ENCODE measurements at regions not wholly inside any gene's neighbourhood (a gene's known extent, or its start where the extent isn't known, plus 50 kb on each side); places are given as distances from the start of the nearest gene placed in this dataset.

- ChIA-PET CTCF (no interaction called here), POLR2A (no interaction called here)
- no peaks in the 10 kb centered on the region for H3K9me2 ChIP-seq
These were observed 120.3 kb downstream of the RPAP3 start for GRCh38 chr12:47585507-47585906.

More at GRCh38 chr12:47585507-47585906, 120.3 kb downstream of the RPAP3 start:
- Histone ChIP-seq H4K20me1 (ENCODE audit: insufficient read depth) (no peaks in the 10 kb centered on the region), H3K27me3 (ENCODE audit: insufficient read depth) (no peaks in the 10 kb centered on the region; the same call in 1 of the 2 replicates), H3K4me3 (ENCODE audit: low read depth in 2 of 2, low read length in 1 of 2) (no peak overlapping the region), H3F3A (replicated peaks; ENCODE audit: insufficient read depth) (no peaks in the 10 kb centered on the region), H3K9ac (no peak overlapping the region), H3K36me3 (replicated peaks in 1 of 2; ENCODE audit: control insufficient read depth in 1 of 2, insufficient read depth in 2 of 2, low read length in 1 of 2) (no peaks in the 10 kb centered on the region), H3K79me2 (ENCODE audit: insufficient read depth) (no peaks in the 10 kb centered on the region), H2AFZ (ENCODE audit: low read depth) (no peak overlapping the region), H3K4me1 (ENCODE audit: control insufficient read depth in 1 of 2, insufficient read depth in 2 of 2, low read depth in 1 of 2, low read length in 1 of 2) (no peaks in the 10 kb centered on the region; a peak in 1 of 4 replicates), H3K4me2 (no peak overlapping the region), H3K27ac (ENCODE audit: low read depth in 2 of 2, low read length in 1 of 2) (no peak overlapping the region), H3K9me3 (no peaks in the 10 kb centered on the region)
- TF ChIP-seq FOXJ3 (CRISPR knock-in tag; IDR thresholded peaks at IDR 0.05) (no peak), USF2 (IDR thresholded peaks at IDR 0.05; ENCODE audit: borderline replicate concordance, low read depth, low read length) (no peak), SIN3A (IDR thresholded peaks at IDR 0.05; ENCODE audit: borderline replicate concordance, low read depth, low read length) (no peak), FOSL2 (IDR thresholded peaks at IDR 0.05; ENCODE audit: borderline replicate concordance, low read depth) (no peak), USF1 (IDR thresholded peaks at IDR 0.05; ENCODE audit: borderline replicate concordance, low read depth) (no peak), TCF12 (IDR thresholded peaks at IDR 0.05) (no peak), FOXM1 (IDR thresholded peaks at IDR 0.05; ENCODE audit: low read depth) (no peak), TAF1 (IDR thresholded peaks at IDR 0.05; ENCODE audit: borderline replicate concordance, low read depth, low read length) (no peak), TEAD4 (IDR thresholded peaks at IDR 0.05; ENCODE audit: borderline replicate concordance, insufficient read depth) (no peak), NFIC (IDR thresholded peaks at IDR 0.05; ENCODE audit: borderline replicate concordance) (no peak), GATA2 (CRISPR knock-in tag; IDR thresholded peaks at IDR 0.05) (no peak), GABPA (IDR thresholded peaks at IDR 0.05; ENCODE audit: low read depth) (no peak), EP300 (IDR thresholded peaks at IDR 0.05; ENCODE audit: borderline replicate concordance in 1 of 2, low read depth in 1 of 2, low read length in 1 of 2) (no peak), IRF3 (IDR thresholded peaks at IDR 0.05; ENCODE audit: low read depth, low read length) (no peak), REST (IDR thresholded peaks at IDR 0.05; ENCODE audit: low read depth, low read length) (no peak), CTCF (IDR thresholded peaks at IDR 0.05) (no peak), NRF1 (IDR thresholded peaks at IDR 0.05; ENCODE audit: low read depth, low read length) (no peak), MEF2A (IDR thresholded peaks at IDR 0.05; ENCODE audit: borderline replicate concordance, low read depth) (no peak), RXRA (IDR thresholded peaks at IDR 0.05; ENCODE audit: borderline replicate concordance, low read depth) (no peak)
- no peak for DNase-seq
- 14% methylated on average over 2 of the region's 2 CpGs for WGBS (ENCODE audit: low lambda C conversion rate)

Data from SK-N-SH (cell line).